GM18867 (cell line): ENCODE measurements at regions not wholly inside any gene's neighbourhood (a gene's known extent, or its start where the extent isn't known, plus 50 kb on each side); places are given as distances from the start of the nearest gene placed in this dataset.
"Not testable (repeated sequence)": the region's sequence is repeated elsewhere in the genome, so short reads cannot be mapped to it uniquely, and the experiment has no call there.

Source experiments
- ATAC-seq: cut with Tn5 transposase; IDR thresholded peaks from one replicate; pipeline ENCODE4 v1.9.1; 2021; ENCODE audit warnings: mild to moderate bottlenecking, moderate library complexity; ENCODE audit not compliant: unreplicated experiment

DNA sequence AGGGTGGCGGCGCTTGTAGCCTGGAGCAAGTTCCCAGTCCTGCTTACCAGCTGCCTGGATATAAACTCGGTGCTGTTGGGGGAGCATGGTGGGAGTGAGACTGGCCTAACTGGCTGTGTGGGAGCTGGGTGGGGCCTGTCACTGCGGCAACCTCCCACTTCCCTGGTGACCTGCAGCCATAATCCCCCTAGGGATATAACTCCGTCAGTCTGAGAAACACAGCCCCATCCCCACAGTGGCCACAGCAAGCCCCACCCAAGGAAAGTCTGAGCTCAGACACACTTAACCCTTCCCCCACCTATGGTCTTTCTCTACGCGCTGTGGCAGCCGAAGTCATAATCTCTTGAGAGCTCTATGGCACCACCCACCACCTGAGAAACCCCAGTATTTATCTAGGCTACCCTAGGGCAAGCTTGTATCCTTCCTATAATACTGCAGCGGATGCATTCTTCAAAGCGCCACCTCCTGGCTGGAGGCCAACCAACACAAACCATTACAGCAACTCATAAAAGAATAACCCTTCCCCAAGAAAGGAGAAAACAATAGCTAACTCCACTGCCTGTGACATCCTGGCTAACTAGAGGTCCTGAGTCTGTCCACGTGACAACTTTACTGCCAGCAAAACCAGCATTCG is 57.4 kb downstream of the ZNF648 start:
- no peak for ATAC-seq

DNA sequence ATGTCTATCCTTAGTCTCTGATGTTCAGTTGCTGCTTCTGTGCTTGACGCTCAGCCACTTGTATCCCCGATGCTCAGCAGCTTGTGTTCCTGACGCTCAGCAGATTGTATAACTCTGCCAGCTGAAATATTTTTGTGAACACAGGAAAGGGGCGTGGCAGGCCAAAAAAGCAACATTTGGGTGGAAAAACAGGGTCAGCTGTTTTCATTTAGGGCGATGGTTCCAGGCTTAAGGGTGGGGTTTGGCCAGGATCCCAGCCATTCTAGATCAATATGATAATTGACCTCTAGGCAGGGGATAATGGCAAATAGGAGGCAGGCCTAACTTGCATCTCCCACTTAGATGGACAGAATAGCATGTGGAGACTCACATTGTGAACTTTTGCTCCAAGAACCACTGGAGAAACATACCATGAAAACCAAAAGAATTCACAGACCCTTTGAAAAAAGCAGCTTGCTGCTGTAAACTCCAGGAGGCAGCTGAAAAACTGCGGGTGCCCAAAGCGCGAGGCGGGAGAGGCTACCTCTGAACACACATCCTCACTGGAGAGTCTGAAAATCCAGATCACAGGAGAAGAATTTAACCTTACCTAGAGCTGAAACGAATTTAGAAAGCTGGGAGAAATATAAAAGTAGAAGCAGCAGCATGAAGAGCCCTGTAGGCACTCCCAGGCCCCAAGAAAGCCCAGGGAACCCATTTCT is 58.3 kb downstream of the ZNF648 start:
- ATAC-seq = no peak

DNA sequence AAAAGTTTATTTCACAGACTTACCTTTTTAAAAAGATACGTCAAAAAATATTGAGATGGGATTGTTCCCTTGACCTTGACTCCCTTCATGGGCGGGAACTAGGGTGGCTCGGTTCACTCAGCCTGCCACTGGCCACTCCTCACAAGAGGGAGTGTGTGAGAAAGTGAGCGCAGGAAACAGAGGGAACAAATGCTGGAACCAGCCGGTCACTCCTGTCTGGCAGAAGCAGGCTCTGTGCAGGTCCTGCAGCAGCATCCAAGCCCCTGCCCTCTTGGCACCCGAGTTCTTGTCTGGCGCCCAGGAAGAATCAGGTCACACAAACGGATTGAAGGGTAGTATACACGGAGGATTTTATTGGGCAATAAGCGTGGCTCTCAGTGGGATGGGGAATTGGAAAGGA is 58.9 kb downstream of the ZNF648 start:
- ATAC-seq = no peak

DNA sequence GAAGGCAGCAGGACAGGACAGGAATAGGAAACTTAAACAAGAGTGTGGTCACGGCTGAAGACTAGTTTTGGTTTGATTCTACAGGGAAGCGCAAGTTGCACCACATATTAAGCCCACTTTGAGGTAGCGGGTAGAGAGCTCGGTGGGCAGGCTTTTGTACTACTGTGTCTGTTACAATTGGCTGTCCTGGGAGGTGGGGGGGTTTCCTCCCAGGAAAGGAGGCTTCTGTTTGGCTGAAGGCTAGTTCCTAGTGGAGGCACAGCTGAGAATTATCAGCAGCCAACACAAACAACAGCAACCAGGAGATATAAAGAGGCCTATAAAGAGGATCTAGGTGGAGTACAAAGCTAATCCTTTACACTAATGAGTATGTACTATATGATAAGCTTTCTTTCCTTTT is 62.7 kb downstream of the ZNF648 start:
- ATAC-seq = no peak

DNA sequence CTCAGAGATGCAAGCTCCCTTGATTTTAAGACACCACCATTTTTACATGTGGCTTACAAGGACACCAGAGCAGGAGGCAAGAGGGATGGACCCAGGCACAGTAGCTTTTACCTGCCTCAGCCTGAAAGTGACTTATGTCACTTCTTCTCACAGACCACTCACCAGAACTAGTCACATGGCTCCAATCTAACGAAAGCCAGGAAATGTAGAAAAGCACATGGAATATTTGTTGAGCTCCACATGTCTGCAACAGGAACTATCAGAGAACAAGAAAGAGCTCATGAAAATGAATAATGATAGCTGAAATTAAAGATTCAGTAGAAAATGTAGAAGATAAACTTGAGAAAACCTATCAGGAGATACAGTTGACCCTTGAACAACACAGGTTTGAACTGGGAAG is 69.4 kb downstream of the ZNF648 start:
- no peak for ATAC-seq

DNA sequence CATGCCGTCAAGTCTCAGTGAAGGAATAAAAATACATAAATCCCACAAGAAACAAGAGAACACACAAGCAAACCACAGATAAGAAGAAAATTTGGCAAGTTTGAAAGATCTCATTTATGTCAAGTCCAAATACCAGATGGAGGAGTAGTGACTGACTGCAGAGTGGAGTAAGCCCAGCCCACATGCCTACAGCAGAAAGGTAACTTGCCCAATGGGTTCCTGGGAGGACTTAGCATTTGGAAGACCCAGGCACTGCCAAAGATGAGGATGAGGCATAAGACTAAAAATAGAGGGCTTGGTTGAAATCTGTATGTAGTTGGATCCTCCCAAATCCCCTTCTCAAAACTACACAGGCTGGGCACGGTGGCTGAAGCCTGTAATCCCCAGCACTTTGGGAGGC is 70.8 kb downstream of the ZNF648 start:
- no peak for ATAC-seq

DNA sequence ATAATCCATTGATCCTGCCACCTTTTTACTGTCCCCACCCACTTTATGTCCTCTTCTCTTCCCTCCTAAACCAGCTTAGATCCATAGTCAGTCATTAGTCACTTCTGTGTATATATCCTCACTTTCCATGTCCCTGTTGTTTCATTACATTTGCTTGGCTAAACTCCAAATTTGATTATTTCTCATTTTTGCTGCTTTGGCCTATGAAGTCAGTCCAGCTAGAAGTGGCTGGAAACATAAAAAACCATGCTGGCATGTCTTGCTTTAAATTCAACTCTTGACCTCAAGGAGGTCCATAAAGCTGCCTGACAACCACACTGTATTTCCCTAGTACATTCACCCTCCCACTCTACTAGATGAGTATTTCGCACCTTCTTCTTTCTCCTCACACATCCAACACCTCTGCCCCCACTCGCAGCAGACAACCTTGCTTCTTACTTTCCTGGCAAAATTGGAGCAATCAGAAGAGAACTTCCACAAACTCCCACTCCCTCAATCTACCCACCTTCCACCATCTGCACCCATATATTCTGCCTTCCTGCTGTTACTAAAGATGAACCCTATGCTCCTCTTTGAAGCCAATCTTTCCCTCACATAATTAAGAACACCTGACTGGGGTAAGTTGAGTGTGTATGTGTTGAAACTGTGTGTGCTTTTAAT is 72.1 kb downstream of the ZNF648 start:
- no peak for ATAC-seq

DNA sequence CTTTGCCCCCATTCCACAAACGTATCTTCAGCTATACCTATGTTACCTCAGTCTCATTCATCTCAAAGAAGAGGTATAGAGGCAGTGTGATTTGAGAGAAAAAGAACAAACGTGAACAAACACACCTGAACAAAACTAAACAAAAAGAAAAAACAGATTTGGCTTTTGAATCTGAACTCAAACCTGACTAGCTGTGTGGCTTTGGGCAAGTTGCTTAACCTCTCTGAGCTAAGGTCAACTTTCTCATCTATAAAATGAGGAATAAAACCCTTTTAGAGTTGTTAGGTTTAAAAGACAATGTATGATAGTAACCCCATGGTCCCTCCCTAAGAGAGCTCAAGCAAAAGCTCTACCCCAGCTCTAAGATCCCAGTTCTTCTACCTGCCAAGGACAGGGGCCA is 73.5 kb downstream of the ZNF648 start:
- no peak for ATAC-seq

DNA sequence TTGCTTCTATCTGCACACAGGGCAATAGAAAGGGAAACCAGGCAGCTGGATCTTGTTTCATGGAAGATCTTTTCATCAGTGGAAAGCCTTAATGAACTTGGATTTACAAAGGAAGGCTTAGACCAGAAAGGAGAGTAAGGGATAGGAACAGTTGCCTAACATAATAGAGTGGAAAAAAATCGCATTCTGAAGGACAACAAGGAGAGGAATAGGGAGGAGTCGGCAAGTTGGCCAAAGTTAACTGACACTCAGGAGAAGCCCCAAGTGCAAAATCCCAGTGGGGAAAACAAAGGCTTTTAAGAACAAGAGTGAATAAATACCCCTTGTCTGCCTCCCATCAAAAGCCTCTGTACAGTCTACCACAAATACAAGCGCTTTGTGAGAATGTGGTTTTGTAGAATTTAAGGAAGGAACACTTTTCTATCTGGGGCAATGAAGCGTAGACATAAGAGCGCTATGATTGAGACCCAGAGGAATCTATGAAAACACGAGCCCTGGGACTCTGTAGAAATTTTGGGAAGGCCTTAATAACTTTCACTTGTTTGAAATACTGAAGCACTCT is 74.1 kb downstream of the ZNF648 start:
- no peak for ATAC-seq

DNA sequence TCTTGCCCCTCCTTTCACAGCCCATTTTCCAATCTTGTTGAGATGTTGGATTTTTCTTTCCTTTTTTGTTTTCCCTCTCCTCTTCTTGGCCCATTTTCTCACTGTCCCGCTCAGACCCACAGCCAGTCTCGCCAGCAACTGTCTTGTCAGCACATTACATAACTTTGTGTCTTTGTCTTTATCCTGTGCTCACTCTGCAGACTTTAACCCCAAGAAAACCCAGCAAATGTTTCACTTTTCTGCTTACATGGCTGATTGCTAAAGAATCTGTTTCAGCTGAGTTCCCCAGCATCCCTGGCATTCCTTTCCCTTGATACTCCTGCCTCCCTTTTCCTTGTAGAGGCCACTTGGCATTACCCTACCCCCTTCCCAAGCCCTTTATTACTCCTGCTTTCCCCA is 74.6 kb downstream of the ZNF648 start:
- no peak for ATAC-seq

DNA sequence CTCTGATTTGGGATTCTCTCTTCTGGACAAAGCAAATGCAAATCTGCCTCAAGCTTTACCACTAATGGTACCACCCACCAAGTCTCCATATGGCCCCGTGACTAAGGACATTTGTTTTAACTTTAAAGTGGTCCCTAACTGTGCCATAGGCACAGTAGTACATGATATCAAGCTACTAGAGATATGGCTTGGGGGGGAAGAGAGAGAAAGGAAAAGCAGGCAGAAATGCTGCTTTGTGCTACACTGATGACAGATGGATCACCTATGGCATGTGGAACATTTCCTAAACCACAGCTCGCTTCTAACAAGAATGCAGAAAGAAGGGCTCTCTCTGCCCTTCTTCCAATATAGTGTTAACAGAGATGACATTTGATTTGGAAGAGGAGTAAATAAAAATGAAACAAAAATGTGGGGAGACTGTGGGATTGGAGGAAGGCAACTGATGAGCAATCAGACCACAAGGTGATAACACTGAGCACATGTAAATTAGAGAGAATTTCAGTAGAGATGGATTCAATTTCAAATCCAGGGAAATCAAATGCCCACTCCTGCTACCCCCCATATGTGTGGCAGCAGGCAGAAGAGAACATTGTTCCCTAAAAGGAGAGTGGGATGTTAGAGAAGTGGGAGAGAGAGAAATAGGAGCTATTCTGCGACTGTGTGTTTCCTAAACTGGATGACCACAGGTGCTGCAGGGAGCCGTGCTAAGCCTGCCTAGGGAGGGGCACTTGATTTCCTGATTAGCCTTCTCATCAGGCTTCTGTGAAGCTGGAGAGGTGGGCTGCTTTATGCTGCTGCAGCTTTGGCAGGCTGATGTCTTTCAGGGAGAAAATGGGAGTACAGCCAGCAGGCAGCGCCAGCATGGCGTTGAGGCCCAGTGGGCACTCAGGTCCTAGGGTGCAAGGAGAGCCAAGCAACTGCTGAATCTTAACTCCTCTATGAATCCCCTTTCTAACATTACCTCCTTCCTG is 75.3 kb downstream of the ZNF648 start:
- no peak for ATAC-seq

DNA sequence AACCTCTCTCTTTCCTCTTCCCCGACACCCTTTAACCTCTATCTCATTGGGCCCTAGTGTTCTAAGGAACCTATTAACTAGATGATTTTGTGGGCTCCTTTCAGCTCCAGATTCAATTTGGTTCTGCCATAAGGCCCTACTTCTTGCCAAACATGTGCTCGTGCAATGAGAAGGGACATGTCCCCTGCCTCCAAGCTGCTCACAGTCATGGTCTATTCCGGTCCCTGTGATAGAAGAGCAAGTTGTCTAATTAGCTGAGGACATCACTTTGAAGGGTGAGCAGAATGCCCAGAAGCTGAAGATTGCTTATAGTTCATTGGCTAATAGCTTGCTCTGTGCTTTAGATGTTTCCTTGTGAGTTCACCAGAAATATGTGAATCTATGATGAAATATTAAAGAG is 76.2 kb downstream of the ZNF648 start:
- ATAC-seq = no peak

DNA sequence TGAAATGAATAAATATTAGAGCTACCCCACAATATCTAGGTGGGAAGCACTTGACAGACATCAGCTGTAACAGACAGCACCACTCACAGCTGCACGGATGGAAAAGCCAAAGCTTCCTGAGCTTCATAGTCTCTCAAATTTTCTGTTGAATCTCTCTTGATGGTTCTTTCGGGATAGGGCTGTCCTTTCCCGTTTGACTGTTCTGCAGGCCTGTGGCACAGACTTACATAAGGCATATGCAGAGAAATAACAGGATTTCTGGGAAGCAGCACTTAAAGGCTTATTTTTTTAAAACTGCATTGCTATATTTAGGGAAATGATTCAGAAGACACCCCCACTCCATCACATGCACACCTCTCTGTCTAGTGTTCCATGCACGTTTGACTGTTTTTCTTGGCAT is 77.5 kb downstream of the ZNF648 start:
- ATAC-seq = no peak

DNA sequence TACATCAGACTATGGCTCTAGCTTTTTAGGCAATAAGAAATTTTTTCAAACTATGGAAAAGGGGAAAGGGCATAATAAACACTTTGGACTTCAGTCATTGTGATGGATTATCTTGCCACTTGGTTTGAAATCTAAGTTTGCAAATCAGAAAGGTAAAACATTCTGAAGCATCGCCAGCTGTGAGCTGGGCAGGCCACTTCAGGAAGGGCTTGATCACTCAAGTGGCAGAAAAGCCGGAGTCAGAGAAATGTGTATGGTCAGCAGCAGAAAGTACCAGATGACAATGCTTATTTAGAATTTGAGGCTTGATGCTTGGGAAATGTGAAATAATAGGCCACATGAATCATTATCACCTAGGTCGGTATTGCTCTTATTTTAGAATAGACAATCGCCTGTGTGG is 79.7 kb downstream of the ZNF648 start:
- no peak for ATAC-seq

DNA sequence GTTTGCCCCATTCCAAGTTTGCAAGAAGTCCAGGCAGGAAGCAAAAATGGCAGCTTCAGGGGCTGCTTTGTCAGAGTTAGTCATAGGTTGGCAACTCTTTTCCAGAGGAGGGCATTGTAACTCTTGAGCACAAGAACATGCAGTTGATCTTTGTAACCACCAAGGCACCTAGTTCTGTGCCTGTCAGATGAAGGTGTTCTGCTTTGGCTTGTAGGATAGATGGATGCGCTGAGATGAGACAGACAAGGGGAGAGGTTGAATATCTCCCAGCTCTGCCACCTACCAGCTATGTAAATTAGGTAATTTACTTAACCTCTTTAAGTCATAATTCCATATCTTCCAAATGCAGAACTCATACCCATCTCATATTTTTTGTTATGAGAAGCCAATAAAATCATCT is 89.3 kb downstream of the ZNF648 start:
- ATAC-seq = no peak

DNA sequence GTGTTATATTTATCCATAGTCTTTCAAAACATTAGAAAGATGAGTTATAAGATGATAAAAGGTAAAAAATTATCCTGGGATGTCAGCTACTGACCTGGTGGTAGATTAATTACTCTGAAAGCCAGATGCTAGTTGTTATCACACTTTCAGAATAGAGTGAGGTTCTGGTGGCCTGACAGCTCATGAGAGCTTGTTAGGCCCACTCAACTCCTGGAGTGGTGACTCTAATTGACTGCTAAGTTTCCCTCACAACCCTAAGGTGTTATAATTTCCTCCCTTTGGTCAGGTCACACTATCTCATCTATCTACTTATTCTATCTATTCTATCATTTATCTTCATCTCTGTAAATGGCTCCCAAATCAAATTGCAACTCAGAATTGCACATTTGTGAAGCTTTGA is 90.1 kb downstream of the ZNF648 start:
- ATAC-seq = no peak

DNA sequence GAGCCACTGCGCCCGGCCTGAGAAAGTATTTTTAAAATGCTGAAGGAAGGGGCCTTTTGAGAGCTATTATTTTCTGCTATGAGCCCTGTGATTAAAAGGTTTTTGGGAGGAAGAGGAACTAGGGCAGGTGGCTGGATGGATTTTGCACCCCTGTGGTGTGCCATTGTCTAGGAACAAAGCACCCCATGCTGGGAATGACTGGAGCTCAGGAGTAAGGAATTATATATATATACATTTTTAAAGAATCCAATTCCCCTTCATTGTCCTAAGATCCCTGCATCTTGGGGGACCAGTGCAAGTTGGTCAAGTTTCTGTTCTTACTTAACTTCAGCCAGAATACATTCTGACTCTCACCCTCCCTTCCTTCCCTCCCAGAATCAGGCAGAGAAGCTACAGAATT is 91.6 kb downstream of the ZNF648 start:
- no peak for ATAC-seq

DNA sequence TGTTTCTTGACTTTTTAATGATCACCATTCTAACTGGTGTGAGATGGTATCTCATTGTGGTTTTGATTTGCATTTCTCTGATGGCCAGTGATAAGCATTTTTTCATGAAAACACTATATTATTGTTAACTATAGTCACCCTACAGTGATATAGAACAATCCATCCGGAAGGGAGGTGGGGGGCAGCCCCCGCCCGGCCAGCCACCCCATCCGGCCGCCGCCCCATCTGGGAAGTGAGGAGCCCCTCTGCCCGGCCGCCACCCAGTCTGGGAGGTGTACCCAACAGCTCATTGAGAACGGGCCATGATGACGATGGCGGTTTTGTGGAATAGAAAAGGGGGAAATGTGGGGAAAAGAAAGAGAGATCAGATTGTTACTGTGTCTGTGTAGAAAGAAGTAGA is 106.8 kb downstream of the ZNF648 start:
- not testable (repeated sequence) for ATAC-seq

DNA sequence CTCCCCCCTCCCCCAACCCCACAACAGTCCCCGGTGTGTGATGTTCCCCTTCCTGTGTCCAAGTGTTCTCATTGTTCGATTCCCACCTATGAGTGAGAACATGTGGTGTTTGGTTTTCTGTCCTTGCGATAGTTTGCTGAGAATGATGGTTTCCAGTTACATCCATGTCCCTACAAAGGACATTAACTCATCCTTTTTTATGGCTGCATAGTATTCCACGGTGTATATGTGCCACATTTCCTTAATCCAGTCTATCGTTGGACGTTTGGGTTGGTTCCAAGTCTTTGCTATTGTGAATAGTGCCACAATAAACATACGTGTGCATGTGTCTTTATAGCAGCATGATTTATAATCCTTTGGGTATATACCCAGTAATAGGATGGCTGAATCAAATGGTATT is 107.3 kb downstream of the ZNF648 start:
- ATAC-seq = not testable (repeated sequence)

DNA sequence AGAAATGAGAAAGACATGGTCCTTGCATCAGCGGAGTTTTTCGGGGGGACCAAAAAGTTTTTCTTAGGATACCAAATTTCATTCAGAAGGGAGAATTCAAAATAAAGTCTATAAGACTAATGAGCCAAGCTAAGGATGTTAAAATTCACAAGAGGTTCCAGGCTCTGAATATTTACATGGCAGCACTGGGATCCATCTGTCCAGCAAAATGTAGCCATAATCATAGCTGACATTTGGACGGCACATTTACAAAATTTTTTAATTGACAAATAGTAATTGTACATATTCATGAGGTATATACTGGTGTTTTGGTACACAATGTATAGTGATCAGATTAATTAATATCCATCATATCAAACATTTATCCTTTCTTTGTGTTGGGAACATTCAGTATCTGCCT is 107.9 kb downstream of the ZNF648 start:
- ATAC-seq = no peak

DNA sequence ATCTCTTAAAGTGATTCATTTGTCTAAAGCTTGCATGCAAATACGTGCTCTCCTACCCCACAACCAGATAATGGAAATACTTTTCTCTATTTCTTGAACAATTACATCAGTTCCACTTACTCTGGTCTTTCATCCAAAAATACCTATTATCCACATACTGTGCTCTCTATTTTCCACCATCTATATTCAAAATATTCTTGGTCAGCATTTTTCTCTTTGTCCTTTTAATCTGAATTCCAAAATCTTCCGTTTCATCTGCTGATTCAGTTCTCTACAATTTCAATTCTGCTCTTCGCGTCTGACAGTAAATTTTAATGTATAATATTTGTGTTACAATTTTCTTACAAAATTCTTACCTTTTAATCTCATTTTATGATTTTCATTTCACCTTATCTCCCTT is 110.3 kb downstream of the ZNF648 start:
- ATAC-seq = no peak
